ENCODE measurements at regions not wholly inside any gene's neighbourhood (a gene's known extent, or its start where the extent isn't known, plus 50 kb on each side); places are given as distances from the start of the nearest gene placed in this dataset.

DNA sequence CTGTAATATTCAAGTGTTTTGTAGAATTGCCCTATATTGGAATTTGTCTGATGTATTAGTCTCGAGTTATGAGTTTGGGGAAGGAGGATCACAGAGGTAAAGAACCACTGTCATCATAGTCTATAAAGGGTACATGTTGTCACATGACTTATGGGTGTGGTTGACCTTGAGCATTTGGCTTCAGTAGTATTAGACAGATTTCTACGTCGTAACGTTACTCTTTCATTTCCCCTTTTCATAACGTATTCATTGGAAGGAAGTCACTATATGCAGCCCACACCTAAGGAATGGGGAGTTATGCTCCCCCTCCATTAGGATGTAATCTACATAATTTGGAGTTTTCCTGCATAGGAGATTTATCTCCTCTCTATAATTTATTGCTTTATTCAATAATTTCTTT, 110.1 kb upstream of the VAV3 start:
- peaks cover 16% of the 10 kb centered on the region for H3K27me3 Mint-ChIP-seq
- H3K9me3 Mint-ChIP-seq (ENCODE audit: low read depth): no peaks in the 10 kb centered on the region
- no peak overlapping the region for H3K27ac Mint-ChIP-seq
- DNase-seq (ENCODE audit: low spot score, unreplicated experiment): no peak
- TF ChIP-seq, protein P1, sequence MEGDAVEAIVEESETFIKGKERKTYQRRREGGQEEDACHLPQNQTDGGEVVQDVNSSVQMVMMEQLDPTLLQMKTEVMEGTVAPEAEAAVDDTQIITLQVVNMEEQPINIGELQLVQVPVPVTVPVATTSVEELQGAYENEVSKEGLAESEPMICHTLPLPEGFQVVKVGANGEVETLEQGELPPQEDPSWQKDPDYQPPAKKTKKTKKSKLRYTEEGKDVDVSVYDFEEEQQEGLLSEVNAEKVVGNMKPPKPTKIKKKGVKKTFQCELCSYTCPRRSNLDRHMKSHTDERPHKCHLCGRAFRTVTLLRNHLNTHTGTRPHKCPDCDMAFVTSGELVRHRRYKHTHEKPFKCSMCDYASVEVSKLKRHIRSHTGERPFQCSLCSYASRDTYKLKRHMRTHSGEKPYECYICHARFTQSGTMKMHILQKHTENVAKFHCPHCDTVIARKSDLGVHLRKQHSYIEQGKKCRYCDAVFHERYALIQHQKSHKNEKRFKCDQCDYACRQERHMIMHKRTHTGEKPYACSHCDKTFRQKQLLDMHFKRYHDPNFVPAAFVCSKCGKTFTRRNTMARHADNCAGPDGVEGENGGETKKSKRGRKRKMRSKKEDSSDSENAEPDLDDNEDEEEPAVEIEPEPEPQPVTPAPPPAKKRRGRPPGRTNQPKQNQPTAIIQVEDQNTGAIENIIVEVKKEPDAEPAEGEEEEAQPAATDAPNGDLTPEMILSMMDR (IDR thresholded peaks at IDR 0.05; ENCODE audit: unreplicated experiment): no peak
- peaks cover 8% of the 10 kb centered on the region for H3K4me1 Mint-ChIP-seq (ENCODE audit: low read depth)
- H3K36me3 Mint-ChIP-seq (ENCODE audit: insufficient read depth): no peaks in the 10 kb centered on the region
- no peak overlapping the region for H3K4me3 Mint-ChIP-seq (ENCODE audit: low read depth)

DNA sequence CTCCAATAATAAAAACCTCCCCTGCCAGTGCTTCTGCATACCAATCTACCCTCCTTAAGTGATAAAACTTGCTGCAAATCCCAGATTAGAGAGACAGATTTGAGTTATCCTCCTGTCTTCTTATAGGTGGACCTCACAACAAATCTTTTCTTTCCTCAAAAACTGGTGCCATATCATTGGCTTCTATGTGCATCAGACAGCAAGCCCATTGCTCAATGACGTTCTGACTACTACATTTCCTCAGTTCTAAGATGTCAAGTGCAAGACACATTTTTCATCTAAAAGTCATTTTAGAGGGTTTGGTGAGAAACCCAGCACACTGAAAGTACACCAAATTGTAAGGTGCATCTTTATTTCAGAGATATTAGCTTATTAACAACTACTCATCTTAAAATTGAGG, 107.8 kb upstream of the VAV3 start:
- peaks cover 1% of the 10 kb centered on the region for H3K4me1 Mint-ChIP-seq (ENCODE audit: low read depth)
- TF ChIP-seq, protein P1 (IDR thresholded peaks at IDR 0.05; ENCODE audit: unreplicated experiment): no peak
- peaks cover 16% of the 10 kb centered on the region for H3K27me3 Mint-ChIP-seq
- H3K4me3 Mint-ChIP-seq (ENCODE audit: low read depth): no peak overlapping the region
- DNase-seq (ENCODE audit: low spot score, unreplicated experiment): no peak
- no peak overlapping the region for H3K27ac Mint-ChIP-seq
- no peaks in the 10 kb centered on the region for H3K9me3 Mint-ChIP-seq (ENCODE audit: low read depth)
- H3K36me3 Mint-ChIP-seq (ENCODE audit: insufficient read depth): no peaks in the 10 kb centered on the region

DNA sequence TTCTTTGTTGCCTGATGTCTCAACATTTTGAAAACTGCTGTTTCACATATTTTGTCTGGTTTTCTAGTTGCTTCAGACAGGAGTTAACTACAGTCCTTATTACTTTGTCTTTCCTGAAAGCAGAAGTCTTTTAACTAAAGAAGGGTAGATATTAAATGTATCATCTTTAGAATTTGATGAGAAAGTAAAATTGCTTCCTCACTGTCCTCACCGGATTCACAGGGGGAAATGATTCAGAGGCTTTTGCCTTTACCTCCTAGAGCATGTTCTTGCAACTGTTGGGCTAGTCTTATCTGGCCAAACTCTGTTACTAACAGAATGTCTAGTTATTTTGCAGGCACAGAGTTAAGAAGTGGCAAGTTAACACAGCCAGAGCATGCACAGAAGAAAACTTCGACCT, 107.2 kb upstream of the VAV3 start:
- TF ChIP-seq, protein P1 (IDR thresholded peaks at IDR 0.05; ENCODE audit: unreplicated experiment): no peak
- no peak overlapping the region for H3K4me3 Mint-ChIP-seq (ENCODE audit: low read depth)
- peaks cover 16% of the 10 kb centered on the region for H3K27me3 Mint-ChIP-seq
- peaks cover 1% of the 10 kb centered on the region for H3K4me1 Mint-ChIP-seq (ENCODE audit: low read depth)
- no peak for DNase-seq (ENCODE audit: low spot score, unreplicated experiment)
- H3K9me3 Mint-ChIP-seq (ENCODE audit: low read depth): no peaks in the 10 kb centered on the region
- H3K36me3 Mint-ChIP-seq (ENCODE audit: insufficient read depth): no peaks in the 10 kb centered on the region
- no peak overlapping the region for H3K27ac Mint-ChIP-seq

DNA sequence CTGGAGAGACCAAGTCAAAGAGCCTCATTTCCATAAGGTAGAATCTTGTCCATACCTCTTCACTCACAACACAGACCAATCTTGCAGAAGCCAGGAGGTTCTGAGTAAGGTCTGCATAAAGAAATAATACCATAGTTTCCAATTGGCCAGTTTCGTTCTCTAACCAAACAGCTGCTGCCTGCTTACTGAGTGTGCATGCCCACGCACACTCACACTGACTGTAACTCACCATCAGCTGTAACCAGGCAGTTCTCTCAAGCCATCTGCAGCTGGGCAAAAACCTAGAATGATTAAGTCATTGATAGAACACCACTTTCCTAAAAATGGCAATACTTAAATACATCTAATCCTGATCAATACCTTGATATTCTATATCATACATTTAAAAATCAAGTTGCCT, 106.6 kb upstream of the VAV3 start:
- H3K27ac Mint-ChIP-seq: no peak overlapping the region
- H3K9me3 Mint-ChIP-seq (ENCODE audit: low read depth): no peaks in the 10 kb centered on the region
- peaks cover 1% of the 10 kb centered on the region for H3K4me1 Mint-ChIP-seq (ENCODE audit: low read depth)
- no peak for DNase-seq (ENCODE audit: low spot score, unreplicated experiment)
- peaks cover 16% of the 10 kb centered on the region for H3K27me3 Mint-ChIP-seq
- no peak overlapping the region for H3K4me3 Mint-ChIP-seq (ENCODE audit: low read depth)
- H3K36me3 Mint-ChIP-seq (ENCODE audit: insufficient read depth): no peaks in the 10 kb centered on the region
- TF ChIP-seq, protein P1 (IDR thresholded peaks at IDR 0.05; ENCODE audit: unreplicated experiment): no peak

DNA sequence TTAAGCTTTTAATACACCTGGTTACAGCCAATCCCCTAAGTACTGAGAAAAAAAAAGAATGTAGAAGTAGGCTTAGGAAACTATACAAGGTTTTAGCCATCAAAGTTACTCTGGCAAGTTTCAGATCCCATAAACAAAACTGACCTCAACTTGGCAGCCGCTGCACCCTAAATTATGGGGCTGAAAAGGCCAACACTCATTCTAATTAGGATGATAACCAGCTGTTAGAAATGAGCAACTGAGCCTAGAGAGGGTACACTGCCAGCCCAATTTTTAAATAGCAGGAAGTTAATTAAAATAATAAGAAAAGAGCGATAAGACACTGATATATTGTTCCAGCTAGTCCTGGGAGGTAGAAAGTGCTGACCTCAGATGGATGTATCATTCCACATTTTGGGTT, 105.7 kb upstream of the VAV3 start:
- Mint-ChIP-seq H3K9me3 (ENCODE audit: low read depth) (no peaks in the 10 kb centered on the region), H3K27ac (no peak overlapping the region), H3K27me3 (peaks cover 16% of the 10 kb centered on the region), H3K36me3 (ENCODE audit: insufficient read depth) (no peaks in the 10 kb centered on the region), H3K4me3 (ENCODE audit: low read depth) (no peak overlapping the region), H3K4me1 (ENCODE audit: low read depth) (peaks cover 1% of the 10 kb centered on the region)
- TF ChIP-seq, protein P1 (IDR thresholded peaks at IDR 0.05; ENCODE audit: unreplicated experiment): no peak
- no peak for DNase-seq (ENCODE audit: low spot score, unreplicated experiment)
